HEK293T (cell line): ENCODE measurements at regions not wholly inside any gene's neighbourhood (a gene's known extent, or its start where the extent isn't known, plus 50 kb on each side); places are given as distances from the start of the nearest gene placed in this dataset.

ENCODE experiments used
- BHLHE40 ChIP-seq: fragments of 450-650 bp; IDR thresholded peaks from 2 replicates; pipeline ENCODE4 v1.6.1; 2016; ENCODE audit warnings: mild to moderate bottlenecking, moderate library complexity, borderline replicate concordance
- FOXK2 ChIP-seq: fragments of 450-650 bp; IDR thresholded peaks from 2 replicates; pipeline ENCODE4 v1.6.1; 2016; ENCODE audit warnings: mild to moderate bottlenecking
- LEF1 ChIP-seq: fragments of 450-650 bp; IDR thresholded peaks from 2 replicates; pipeline ENCODE4 v1.6.1; 2017; ENCODE audit warnings: mild to moderate bottlenecking, borderline replicate concordance
- SUZ12 ChIP-seq: fragments of 450-650 bp; IDR thresholded peaks from 2 replicates; pipeline ENCODE4 v1.6.1; 2016; ENCODE audit warnings: mild to moderate bottlenecking

- TF ChIP-seq FOXK2 (no peak), LEF1 (no peak), BHLHE40 (no peak), SUZ12 (no peak)
Measured at GRCh38 chr13:50359779-50360178, 344.5 kb downstream of the KCNRG start.
